ENCODE measurements at regions not wholly inside any gene's neighbourhood (a gene's known extent, or its start where the extent isn't known, plus 50 kb on each side); places are given as distances from the start of the nearest gene placed in this dataset.

- Histone ChIP-seq H3K4me1 (no peaks in the 10 kb centered on the region), H3K9me3 (ENCODE audit: control insufficient read depth, low read length) (no peaks in the 10 kb centered on the region), H3K36me3 (ENCODE audit: control insufficient read depth, insufficient read depth, low read length) (no peaks in the 10 kb centered on the region), H3K27ac (no peak overlapping the region), H3K27me3 (ENCODE audit: control insufficient read depth, insufficient read depth, low read length) (no peaks in the 10 kb centered on the region), H3K4me2 (ENCODE audit: low read length) (no peak overlapping the region), H3K9ac (no peak overlapping the region), H3K79me2 (no peaks in the 10 kb centered on the region), H2AFZ (no peak overlapping the region), H3K4me3 (ENCODE audit: low read depth, low read length) (no peak overlapping the region)
- TF ChIP-seq CTCF (IDR thresholded peaks at IDR 0.05): no peak
These were observed 86.5 kb upstream of the RPL34 start for GRCh38 chr4:108533876-108534275.

GRCh38 chr4:108533245-108533844, 87.0 kb upstream of the RPL34 start:
- H3K79me2 ChIP-seq: no peaks in the 10 kb centered on the region
- no peak for TF ChIP-seq CTCF (IDR thresholded peaks at IDR 0.05)
- no peaks in the 10 kb centered on the region for H3K27me3 ChIP-seq (ENCODE audit: control insufficient read depth, insufficient read depth, low read length)
- H2AFZ ChIP-seq: no peak overlapping the region
- H3K36me3 ChIP-seq (ENCODE audit: control insufficient read depth, insufficient read depth, low read length): no peaks in the 10 kb centered on the region
- no peaks in the 10 kb centered on the region for H3K4me1 ChIP-seq
- H3K9ac ChIP-seq: no peak overlapping the region
- H3K4me2 ChIP-seq (ENCODE audit: low read length): no peak overlapping the region
- no peak overlapping the region for H3K27ac ChIP-seq
- H3K9me3 ChIP-seq (ENCODE audit: control insufficient read depth, low read length): no peaks in the 10 kb centered on the region
- no peak overlapping the region for H3K4me3 ChIP-seq (ENCODE audit: low read depth, low read length)

- no peak overlapping the region for H3K4me2 ChIP-seq (ENCODE audit: low read length)
- H2AFZ ChIP-seq: no peak overlapping the region
These were observed 87.6 kb upstream of the RPL34 start for GRCh38 chr4:108532738-108533137.

GRCh38 chr4:108532187-108532586, 88.2 kb upstream of the RPL34 start:
- no peak overlapping the region for H3K27ac ChIP-seq
- no peak overlapping the region for H2AFZ ChIP-seq
- H3K9me3 ChIP-seq (ENCODE audit: control insufficient read depth, low read length): no peaks in the 10 kb centered on the region
- no peak overlapping the region for H3K4me2 ChIP-seq (ENCODE audit: low read length)
- no peaks in the 10 kb centered on the region for H3K4me1 ChIP-seq
- no peaks in the 10 kb centered on the region for H3K27me3 ChIP-seq (ENCODE audit: control insufficient read depth, insufficient read depth, low read length)
- no peaks in the 10 kb centered on the region for H3K36me3 ChIP-seq (ENCODE audit: control insufficient read depth, insufficient read depth, low read length)
- H3K79me2 ChIP-seq: no peaks in the 10 kb centered on the region
- H3K4me3 ChIP-seq (ENCODE audit: low read depth, low read length): no peak overlapping the region
- no peak overlapping the region for H3K9ac ChIP-seq
- no peak for TF ChIP-seq CTCF (IDR thresholded peaks at IDR 0.05)

More at GRCh38 chr4:108532738-108533137, 87.6 kb upstream of the RPL34 start:
- H3K9me3 ChIP-seq (ENCODE audit: control insufficient read depth, low read length): no peaks in the 10 kb centered on the region
- no peak overlapping the region for H3K4me3 ChIP-seq (ENCODE audit: low read depth, low read length)
- no peak overlapping the region for H3K9ac ChIP-seq
- H3K27ac ChIP-seq: no peak overlapping the region
- no peaks in the 10 kb centered on the region for H3K79me2 ChIP-seq
- TF ChIP-seq CTCF (IDR thresholded peaks at IDR 0.05): no peak
- H3K4me1 ChIP-seq: no peaks in the 10 kb centered on the region
- no peaks in the 10 kb centered on the region for H3K36me3 ChIP-seq (ENCODE audit: control insufficient read depth, insufficient read depth, low read length)
- no peaks in the 10 kb centered on the region for H3K27me3 ChIP-seq (ENCODE audit: control insufficient read depth, insufficient read depth, low read length)

GRCh38 chr4:108531461-108531860, 88.9 kb upstream of the RPL34 start:
- no peak overlapping the region for H3K9ac ChIP-seq
- no peak for TF ChIP-seq CTCF (IDR thresholded peaks at IDR 0.05)
- H3K27ac ChIP-seq: no peak overlapping the region
- no peaks in the 10 kb centered on the region for H3K9me3 ChIP-seq (ENCODE audit: control insufficient read depth, low read length)
- H2AFZ ChIP-seq: no peak overlapping the region
- H3K4me2 ChIP-seq (ENCODE audit: low read length): no peak overlapping the region
- no peaks in the 10 kb centered on the region for H3K4me1 ChIP-seq
- H3K27me3 ChIP-seq (ENCODE audit: control insufficient read depth, insufficient read depth, low read length): no peaks in the 10 kb centered on the region
- no peaks in the 10 kb centered on the region for H3K79me2 ChIP-seq
- H3K36me3 ChIP-seq (ENCODE audit: control insufficient read depth, insufficient read depth, low read length): no peaks in the 10 kb centered on the region
- no peak overlapping the region for H3K4me3 ChIP-seq (ENCODE audit: low read depth, low read length)
